Colonic mucosa (tissue), 4 donors: ENCODE measurements at regions not wholly inside any gene's neighbourhood (a gene's known extent, or its start where the extent isn't known, plus 50 kb on each side); places are given as distances from the start of the nearest gene placed in this dataset.

Source experiments
- DNase-seq: peaks from one replicate; pipeline ENCODE4 v3.0.0-alpha.2; 2020
- H3K27ac ChIP-seq: fragments of 200-600 bp; one replicate; pipeline ENCODE4 v1.8.0; 2021
- H3K27me3 ChIP-seq: fragments of 200-600 bp; one replicate; pipeline ENCODE4 v1.8.0; 2021
- H3K36me3 ChIP-seq: fragments of 200-600 bp; one replicate; pipeline ENCODE4 v1.8.0; 2021
- H3K4me1 ChIP-seq: fragments of 200-600 bp; one replicate; pipeline ENCODE4 v1.8.0; 2021; ENCODE audit warnings: mild to moderate bottlenecking
- H3K4me3 ChIP-seq: fragments of 200-600 bp; one replicate; pipeline ENCODE4 v1.8.0; 2021
- H3K9ac ChIP-seq, 2 donors: one replicate each; pipeline ENCODE4 v1.7.0; 2013; ENCODE audit warnings: control low read depth in 2 of 2, low read depth in 2 of 2, low read length in 2 of 2
- H3K9me3 ChIP-seq: fragments of 200-600 bp; one replicate; pipeline ENCODE4 v1.8.0; 2021
- CTCF ChIP-seq: fragments of 200-600 bp; IDR thresholded peaks from one replicate; pipeline ENCODE4 v1.8.0; 2022; ENCODE audit warnings: antibody characterized with exemption, mild to moderate bottlenecking
- intact Hi-C: fragments of 100-400 bp; cut with DNase I; formaldehyde crosslinking; loops from one replicate; pipeline ENCODE4 v1.14.1; 2022
- donor health status: healthy.
- donor health status: DM: no; HTN: no; CAD: no.
- donor health status: DM: no; HTN: no; CAD: no.

- no peak for TF ChIP-seq CTCF
- intact Hi-C loops = no loop called here
Measured at GRCh38 chr22:48887394-48888332, 940.0 kb downstream of the BRD1 start.

GRCh38 chr22:48886604-48887393 is 940.9 kb downstream of the BRD1 start:
- Histone ChIP-seq H3K4me3 (no peak overlapping the region), H3K9ac (no peak overlapping the region), H3K9me3 (no peaks in the 10 kb centered on the region), H3K27ac (no peak overlapping the region), H3K36me3 (no peaks in the 10 kb centered on the region), H3K27me3 (no peaks in the 10 kb centered on the region), H3K4me1 (no peaks in the 10 kb centered on the region)
- no peak for TF ChIP-seq CTCF
- DNase-seq = no peak
- intact Hi-C loops = no loop called here

More at GRCh38 chr22:48887394-48888332, 940.0 kb downstream of the BRD1 start:
- H3K36me3 ChIP-seq = no peaks in the 10 kb centered on the region
- H3K9me3 ChIP-seq = no peaks in the 10 kb centered on the region
- H3K4me1 ChIP-seq = no peaks in the 10 kb centered on the region
- no peaks in the 10 kb centered on the region for H3K27me3 ChIP-seq
- no peak overlapping the region for H3K27ac ChIP-seq
- no peak for DNase-seq
- no peak overlapping the region for H3K9ac ChIP-seq
- no peak overlapping the region for H3K4me3 ChIP-seq

GRCh38 chr22:48885919-48886305 is 941.8 kb downstream of the BRD1 start:
- H3K9me3 ChIP-seq = no peaks in the 10 kb centered on the region
- no peak for TF ChIP-seq CTCF
- H3K4me3 ChIP-seq = no peak overlapping the region
- no peak overlapping the region for H3K27ac ChIP-seq
- intact Hi-C loops = no loop called here
- no peaks in the 10 kb centered on the region for H3K4me1 ChIP-seq
- no peaks in the 10 kb centered on the region for H3K36me3 ChIP-seq
- no peak overlapping the region for H3K9ac ChIP-seq
- H3K27me3 ChIP-seq = no peaks in the 10 kb centered on the region
- DNase-seq = no peak

GRCh38 chr22:48885271-48885918 is 942.3 kb downstream of the BRD1 start:
- Histone ChIP-seq H3K27ac (no peak overlapping the region), H3K4me3 (no peak overlapping the region), H3K4me1 (no peaks in the 10 kb centered on the region), H3K27me3 (no peaks in the 10 kb centered on the region), H3K9me3 (no peaks in the 10 kb centered on the region), H3K36me3 (no peaks in the 10 kb centered on the region), H3K9ac (no peak overlapping the region)
- DNase-seq = no peak
- intact Hi-C loops = no loop called here
- TF ChIP-seq CTCF = no peak

- H3K27me3 ChIP-seq = no peaks in the 10 kb centered on the region
- no peak overlapping the region for H3K27ac ChIP-seq
- no peak overlapping the region for H3K9ac ChIP-seq
- DNase-seq = no peak
- H3K36me3 ChIP-seq = no peaks in the 10 kb centered on the region
- no peak overlapping the region for H3K4me3 ChIP-seq
- intact Hi-C loops = no loop called here
- H3K4me1 ChIP-seq = no peaks in the 10 kb centered on the region
- TF ChIP-seq CTCF = no peak
- no peaks in the 10 kb centered on the region for H3K9me3 ChIP-seq
Measured at GRCh38 chr22:48884786-48885185, 942.9 kb downstream of the BRD1 start.
